Activated CD4-positive, alpha-beta T cell treated with anti-CD3 and anti-CD28 coated beads, Interleukin-2, amount 50 U/mL, for 4 hours (primary cell): ENCODE measurements at regions not wholly inside any gene's neighbourhood (a gene's known extent, or its start where the extent isn't known, plus 50 kb on each side); places are given as distances from the start of the nearest gene placed in this dataset.
"Not testable (repeated sequence)": the region's sequence is repeated elsewhere in the genome, so short reads cannot be mapped to it uniquely, and the experiment has no call there.

Experiments
- DNase-seq, 2 experiments: peaks; one replicate each; pipeline ENCODE4 v3.0.0-alpha.2; 2020

- DNase-seq = no peak
Observed at GRCh38 chr1:22320587-22321344, 130.9 kb upstream of the ZBTB40 start.

- no peak for DNase-seq
Observed at GRCh38 chr1:22321917-22322316, 129.7 kb upstream of the ZBTB40 start.

GRCh38 chr1:22323141-22323845 is 128.4 kb upstream of the ZBTB40 start:
- DNase-seq = no peak

GRCh38 chr1:22323846-22324504 is 127.7 kb upstream of the ZBTB40 start:
- DNase-seq = no peak

DNA sequence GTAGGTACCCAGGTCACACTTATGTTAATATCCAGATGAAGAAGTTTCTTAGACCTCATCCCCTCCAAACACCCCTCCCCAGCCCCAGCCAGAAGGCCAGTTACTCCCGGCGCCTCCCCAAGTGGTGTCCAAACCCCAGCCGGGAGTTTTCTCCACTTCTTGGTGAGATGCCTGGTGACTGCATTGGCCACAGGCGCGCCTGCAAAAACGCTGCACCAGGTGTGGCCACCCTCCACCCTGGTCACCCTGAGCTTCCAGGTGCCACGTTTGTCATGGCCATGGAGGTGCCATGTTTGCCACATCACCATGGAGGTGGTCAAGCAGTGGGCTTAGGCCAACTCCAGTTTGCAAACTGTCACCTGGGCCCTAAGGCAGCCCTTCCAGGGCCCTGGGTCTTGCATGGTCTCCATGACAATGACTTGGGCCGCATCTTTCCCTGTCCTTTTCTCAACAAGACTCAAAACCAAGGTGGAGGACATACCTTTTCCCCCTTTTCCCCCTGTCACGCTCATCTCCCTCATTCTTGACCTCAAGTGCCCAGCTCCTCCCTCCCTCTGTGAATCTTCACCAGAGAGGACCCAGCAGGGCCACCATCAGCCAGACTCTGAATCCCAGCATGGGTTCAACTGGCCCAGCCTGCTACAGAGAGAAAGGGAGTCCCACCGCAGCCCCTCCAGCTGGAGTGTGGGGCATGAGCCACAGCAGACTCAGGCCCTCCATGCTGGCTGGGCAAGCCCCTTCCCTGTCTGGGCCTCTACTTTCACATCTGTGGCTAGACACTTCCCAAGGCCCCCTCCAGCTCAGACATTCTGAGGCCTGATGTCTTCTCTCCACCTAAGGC is 125.9 kb upstream of the ZBTB40 start:
- no peak for DNase-seq

DNA sequence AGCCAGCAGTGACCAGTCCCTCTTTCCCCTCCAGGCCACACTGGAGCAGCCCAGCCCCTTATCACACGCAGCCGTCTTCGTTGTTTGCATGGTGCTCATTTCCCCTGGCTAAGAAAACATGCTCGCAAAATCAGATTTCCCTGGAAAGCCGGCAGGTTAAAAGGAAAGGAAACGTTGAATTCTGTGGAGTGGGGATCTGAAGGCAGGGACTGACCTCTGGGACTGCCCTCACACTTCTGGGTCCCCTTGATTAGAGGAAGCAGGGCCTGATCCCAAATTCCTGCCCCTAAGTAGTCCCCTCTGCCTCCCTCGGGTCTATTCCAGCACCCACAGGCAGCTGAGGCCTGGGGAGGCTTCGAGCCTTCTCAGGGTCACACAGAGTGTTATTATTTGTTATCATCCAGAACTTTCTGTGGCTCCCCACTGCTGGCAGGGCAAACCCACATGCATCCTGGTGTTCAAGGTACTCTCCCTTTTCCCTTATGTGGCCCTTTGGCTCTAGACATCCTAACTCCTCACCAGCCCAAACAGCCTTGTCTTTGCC is 125.2 kb upstream of the ZBTB40 start:
- DNase-seq = no peak

GRCh38 chr1:22326931-22327330 is 124.7 kb upstream of the ZBTB40 start:
- DNase-seq = no peak

- DNase-seq = no peak
Observed at GRCh38 chr1:22327411-22327810, 124.2 kb upstream of the ZBTB40 start.

DNA sequence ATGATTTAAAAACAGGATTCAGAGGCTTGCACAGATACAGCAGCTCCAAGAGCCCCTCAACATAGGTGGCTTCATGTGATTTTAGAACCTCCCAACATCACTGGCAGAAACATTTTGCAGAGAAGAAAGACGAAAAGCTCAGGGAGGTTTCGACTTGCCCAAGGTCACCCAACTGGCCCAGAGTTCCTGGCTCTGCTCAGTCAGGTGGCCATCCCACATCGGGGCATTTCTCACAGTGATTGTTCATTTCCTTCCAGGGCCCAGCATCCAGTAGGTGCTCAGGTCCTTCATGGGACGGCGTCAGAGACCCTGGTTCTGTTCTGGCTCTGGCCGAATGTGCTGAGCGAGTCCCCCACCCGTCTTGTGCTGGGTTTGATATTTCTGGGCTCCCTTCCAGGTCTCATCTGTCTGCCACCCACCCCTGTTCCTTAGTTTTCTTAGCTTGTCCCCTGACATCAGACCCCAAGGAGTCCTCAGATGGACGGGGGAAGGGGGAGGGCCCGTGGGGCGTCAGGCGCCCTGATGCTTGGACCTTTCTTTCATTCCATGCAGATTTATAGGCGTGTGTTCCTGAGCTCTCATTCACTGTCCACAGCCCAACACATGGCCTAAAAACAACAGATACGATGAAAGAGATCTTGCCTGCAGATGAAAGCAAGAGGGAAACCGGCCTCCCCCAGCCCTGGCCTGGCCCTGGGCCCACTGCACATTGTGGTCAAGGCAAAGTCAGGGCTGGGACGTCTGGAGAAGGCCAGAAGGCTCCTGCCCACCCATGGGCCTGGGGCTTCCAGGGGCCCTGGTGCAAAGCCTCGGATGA is 123.1 kb upstream of the ZBTB40 start:
- no peak for DNase-seq

DNA sequence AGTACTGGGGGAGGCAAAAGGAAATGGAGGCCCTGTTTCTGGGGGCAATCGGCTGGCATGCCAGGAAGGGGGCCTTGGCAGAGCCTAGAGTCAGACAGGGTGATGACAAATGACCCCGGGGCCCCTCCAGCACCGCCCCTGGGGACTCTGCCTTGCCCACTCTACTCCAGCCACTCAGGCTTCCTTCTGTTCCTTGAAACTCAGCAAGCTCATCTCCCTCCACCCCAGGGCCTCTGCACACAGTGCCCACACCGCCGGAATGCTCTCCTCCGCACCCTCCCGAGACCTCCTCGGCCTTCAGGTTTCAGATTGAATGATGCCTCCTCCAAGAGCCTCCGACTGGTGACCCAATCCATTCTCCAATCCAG is 122.5 kb upstream of the ZBTB40 start:
- DNase-seq = no peak

DNA sequence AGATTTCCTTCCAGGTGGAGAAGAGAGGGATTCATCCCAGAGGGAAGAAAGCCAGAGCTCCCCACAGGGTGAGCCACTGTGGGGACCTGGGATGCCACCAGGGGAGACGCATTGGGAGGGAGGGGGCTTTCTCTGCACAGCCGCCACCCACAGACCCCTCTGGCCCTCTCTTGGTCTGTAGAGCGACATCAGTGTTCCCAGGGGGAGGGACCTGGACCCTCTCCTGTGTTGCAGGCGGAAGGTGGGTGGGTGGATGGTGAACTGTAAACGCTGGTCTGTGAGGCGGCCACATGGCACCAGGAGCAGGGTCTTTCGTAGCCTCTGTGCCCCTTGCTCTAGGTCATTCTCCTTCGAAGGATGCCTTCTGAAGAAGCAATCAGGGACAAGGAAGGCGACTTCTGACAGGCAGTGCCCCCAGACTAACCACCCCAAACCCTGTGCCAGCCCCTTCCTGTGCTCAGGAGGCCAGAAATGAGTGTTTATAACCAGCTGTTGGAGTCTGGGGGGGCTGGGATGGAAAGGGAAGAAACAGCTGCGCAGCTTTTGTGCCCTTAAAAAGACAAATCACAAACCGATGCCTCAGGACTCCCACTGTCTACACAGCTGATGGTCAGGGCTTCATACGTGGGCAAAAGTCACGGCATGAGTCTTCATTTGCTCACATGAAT is 121.4 kb upstream of the ZBTB40 start:
- no peak for DNase-seq

- DNase-seq = no peak
Observed at GRCh38 chr1:22330760-22331119, 120.9 kb upstream of the ZBTB40 start.

GRCh38 chr1:22331618-22332423 is 119.8 kb upstream of the ZBTB40 start:
- DNase-seq = no peak

DNA sequence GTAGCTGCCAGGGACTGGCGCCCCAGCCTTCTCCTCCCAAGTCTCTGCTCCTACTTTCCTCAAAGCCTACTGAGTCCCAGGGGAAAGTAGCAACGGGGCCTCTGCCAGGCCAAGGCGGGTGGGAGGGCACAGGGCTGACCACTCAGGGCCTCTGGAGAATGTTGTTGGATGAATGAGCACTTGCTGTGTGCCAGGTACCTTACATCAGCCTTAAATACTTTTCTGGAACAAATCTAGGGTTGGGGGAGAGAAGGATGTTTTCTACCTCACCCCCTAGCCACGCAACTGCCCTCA is 119.3 kb upstream of the ZBTB40 start:
- DNase-seq = no peak

GRCh38 chr1:22332795-22333499 is 118.7 kb upstream of the ZBTB40 start:
- no peak for DNase-seq

- DNase-seq = no peak
Observed at GRCh38 chr1:22333516-22334121, 118.0 kb upstream of the ZBTB40 start.

- DNase-seq = no peak
Observed at GRCh38 chr1:22334860-22335550, 116.6 kb upstream of the ZBTB40 start.

- DNase-seq = not testable (repeated sequence)
Observed at GRCh38 chr1:22336274-22336673, 115.4 kb upstream of the ZBTB40 start.
